ENCODE measurements at regions not wholly inside any gene's neighbourhood (a gene's known extent, or its start where the extent isn't known, plus 50 kb on each side); places are given as distances from the start of the nearest gene placed in this dataset.

- H3K4me1 ChIP-seq: no peaks in the 10 kb centered on the region
- H3K27me3 ChIP-seq: no peaks in the 10 kb centered on the region
- no peak for DNase-seq
- no peak overlapping the region for H3K4me3 ChIP-seq
- no peaks in the 10 kb centered on the region for H3K36me3 ChIP-seq
- intact Hi-C loops (cut with DNase I; ENCODE audit: low total_unique reads): no loop called here
- H3K27ac ChIP-seq: no peak overlapping the region
- H3K9me3 ChIP-seq: no peaks in the 10 kb centered on the region
- TF ChIP-seq EP300 (IDR thresholded peaks at IDR 0.05) (no peak), POLR2AphosphoS5 (IDR thresholded peaks at IDR 0.05) (no peak)
Measured at GRCh38 chr7:81628951-81629350, 140.9 kb downstream of the HGF start.

DNA sequence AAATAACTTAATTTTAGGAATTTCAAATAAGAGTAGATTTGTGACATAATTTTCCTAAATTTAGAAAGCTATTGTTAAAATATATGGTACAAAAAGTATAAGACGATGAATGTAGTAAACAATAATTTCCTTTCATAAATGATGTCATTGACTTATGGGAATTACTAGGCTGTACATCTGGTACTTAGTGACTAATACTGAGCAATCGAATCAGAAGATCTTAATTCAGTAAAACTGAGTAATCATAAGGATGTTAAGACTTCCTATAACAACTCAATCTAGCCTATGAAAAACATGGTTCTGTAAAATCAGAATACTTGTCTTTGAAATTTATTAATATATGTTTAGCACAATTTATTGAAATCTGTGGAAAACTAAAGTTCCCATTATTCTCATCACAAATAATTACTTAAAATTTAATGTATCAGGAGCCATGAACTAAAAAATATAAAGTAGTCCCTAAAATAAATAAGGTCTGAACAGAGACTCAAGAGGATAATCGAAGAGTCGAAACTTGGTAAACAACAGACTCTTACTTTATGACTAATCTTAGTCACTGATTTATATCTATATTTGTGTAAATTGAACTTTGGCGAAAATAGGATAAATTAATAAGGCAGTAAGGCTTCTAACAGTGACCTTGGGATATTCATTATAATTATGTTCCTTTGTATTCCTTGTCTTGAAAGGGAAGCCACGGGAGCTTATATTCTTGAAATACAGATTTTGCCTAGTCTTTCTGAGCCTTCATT is 142.1 kb downstream of the HGF start:
- intact Hi-C loops (cut with DNase I; ENCODE audit: low total_unique reads): no loop called here
- H3K27ac ChIP-seq: no peak overlapping the region
- no peaks in the 10 kb centered on the region for H3K9me3 ChIP-seq
- H3K4me1 ChIP-seq: no peaks in the 10 kb centered on the region
- TF ChIP-seq POLR2A (IDR thresholded peaks at IDR 0.05) (no peak), POLR2AphosphoS5 (IDR thresholded peaks at IDR 0.05) (no peak), EP300 (IDR thresholded peaks at IDR 0.05) (no peak)
- TF ChIP-seq, protein P1, sequence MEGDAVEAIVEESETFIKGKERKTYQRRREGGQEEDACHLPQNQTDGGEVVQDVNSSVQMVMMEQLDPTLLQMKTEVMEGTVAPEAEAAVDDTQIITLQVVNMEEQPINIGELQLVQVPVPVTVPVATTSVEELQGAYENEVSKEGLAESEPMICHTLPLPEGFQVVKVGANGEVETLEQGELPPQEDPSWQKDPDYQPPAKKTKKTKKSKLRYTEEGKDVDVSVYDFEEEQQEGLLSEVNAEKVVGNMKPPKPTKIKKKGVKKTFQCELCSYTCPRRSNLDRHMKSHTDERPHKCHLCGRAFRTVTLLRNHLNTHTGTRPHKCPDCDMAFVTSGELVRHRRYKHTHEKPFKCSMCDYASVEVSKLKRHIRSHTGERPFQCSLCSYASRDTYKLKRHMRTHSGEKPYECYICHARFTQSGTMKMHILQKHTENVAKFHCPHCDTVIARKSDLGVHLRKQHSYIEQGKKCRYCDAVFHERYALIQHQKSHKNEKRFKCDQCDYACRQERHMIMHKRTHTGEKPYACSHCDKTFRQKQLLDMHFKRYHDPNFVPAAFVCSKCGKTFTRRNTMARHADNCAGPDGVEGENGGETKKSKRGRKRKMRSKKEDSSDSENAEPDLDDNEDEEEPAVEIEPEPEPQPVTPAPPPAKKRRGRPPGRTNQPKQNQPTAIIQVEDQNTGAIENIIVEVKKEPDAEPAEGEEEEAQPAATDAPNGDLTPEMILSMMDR (IDR thresholded peaks at IDR 0.05): no peak
- DNase-seq: no peak
- H3K4me3 ChIP-seq: no peak overlapping the region
- H3K27me3 ChIP-seq: no peaks in the 10 kb centered on the region
- no peaks in the 10 kb centered on the region for H3K36me3 ChIP-seq
- WGBS, 5 donors: 59 to 65% (median 60%) methylated on average over 6 of the region's 6 CpGs

GRCh38 chr7:81626008-81626407 is 143.8 kb downstream of the HGF start:
- WGBS, 5 donors: 59 to 80% (median 68%) methylated on average over 1 of the region's 1 CpG
- Histone ChIP-seq H3K27me3 (no peaks in the 10 kb centered on the region), H3K9me3 (no peaks in the 10 kb centered on the region), H3K4me1 (no peaks in the 10 kb centered on the region), H3K27ac (no peak overlapping the region), H3K4me3 (no peak overlapping the region), H3K36me3 (no peaks in the 10 kb centered on the region)
- no peak for TF ChIP-seq POLR2A (IDR thresholded peaks at IDR 0.05)
- TF ChIP-seq, protein P1 (IDR thresholded peaks at IDR 0.05): no peak
- TF ChIP-seq EP300 (IDR thresholded peaks at IDR 0.05): no peak
- TF ChIP-seq POLR2AphosphoS5 (IDR thresholded peaks at IDR 0.05): no peak
- intact Hi-C loops (cut with DNase I; ENCODE audit: low total_unique reads): no loop called here
- DNase-seq: no peak

- TF ChIP-seq POLR2AphosphoS5 (IDR thresholded peaks at IDR 0.05) (no peak), EP300 (IDR thresholded peaks at IDR 0.05) (no peak), POLR2A (IDR thresholded peaks at IDR 0.05) (no peak)
- TF ChIP-seq, protein P1 (IDR thresholded peaks at IDR 0.05): no peak
- DNase-seq: no peak
- H3K4me1 ChIP-seq: no peaks in the 10 kb centered on the region
- intact Hi-C loops (cut with DNase I; ENCODE audit: low total_unique reads): no loop called here
- no peaks in the 10 kb centered on the region for H3K27me3 ChIP-seq
- WGBS, 5 donors: 57 to 66% (median 57%) methylated on average over 6 of the region's 6 CpGs
- no peak overlapping the region for H3K27ac ChIP-seq
- no peak overlapping the region for H3K4me3 ChIP-seq
- H3K36me3 ChIP-seq: no peaks in the 10 kb centered on the region
- no peaks in the 10 kb centered on the region for H3K9me3 ChIP-seq
Measured at GRCh38 chr7:81624650-81625631, 144.9 kb downstream of the HGF start.
